ENCODE measurements at regions not wholly inside any gene's neighbourhood (a gene's known extent, or its start where the extent isn't known, plus 50 kb on each side); places are given as distances from the start of the nearest gene placed in this dataset.

DNA sequence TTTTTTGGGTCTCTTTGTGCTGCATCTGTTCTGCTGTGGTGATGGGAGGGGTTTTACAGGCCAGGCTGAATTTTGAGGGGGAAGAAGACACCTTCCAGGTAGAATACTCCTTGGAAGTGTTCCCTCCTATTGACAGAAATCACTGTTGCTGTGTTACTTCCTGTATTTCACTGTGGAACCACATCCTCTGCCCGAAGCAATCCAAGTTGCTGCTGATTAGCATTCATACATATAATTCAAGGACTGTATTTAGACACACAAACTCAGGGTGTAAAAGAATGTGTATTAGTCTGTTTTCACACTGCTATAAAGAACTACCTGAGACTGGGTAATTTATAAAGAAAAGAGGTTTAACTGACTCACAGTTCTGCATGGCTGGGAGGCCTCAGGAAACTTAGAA lies 50.6 kb upstream of the TMEM244 start:
- TF ChIP-seq EZH2 (IDR thresholded peaks at IDR 0.05; ENCODE audit: borderline replicate concordance, low read length), result no peak
- TF ChIP-seq, protein P1, sequence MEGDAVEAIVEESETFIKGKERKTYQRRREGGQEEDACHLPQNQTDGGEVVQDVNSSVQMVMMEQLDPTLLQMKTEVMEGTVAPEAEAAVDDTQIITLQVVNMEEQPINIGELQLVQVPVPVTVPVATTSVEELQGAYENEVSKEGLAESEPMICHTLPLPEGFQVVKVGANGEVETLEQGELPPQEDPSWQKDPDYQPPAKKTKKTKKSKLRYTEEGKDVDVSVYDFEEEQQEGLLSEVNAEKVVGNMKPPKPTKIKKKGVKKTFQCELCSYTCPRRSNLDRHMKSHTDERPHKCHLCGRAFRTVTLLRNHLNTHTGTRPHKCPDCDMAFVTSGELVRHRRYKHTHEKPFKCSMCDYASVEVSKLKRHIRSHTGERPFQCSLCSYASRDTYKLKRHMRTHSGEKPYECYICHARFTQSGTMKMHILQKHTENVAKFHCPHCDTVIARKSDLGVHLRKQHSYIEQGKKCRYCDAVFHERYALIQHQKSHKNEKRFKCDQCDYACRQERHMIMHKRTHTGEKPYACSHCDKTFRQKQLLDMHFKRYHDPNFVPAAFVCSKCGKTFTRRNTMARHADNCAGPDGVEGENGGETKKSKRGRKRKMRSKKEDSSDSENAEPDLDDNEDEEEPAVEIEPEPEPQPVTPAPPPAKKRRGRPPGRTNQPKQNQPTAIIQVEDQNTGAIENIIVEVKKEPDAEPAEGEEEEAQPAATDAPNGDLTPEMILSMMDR (IDR thresholded peaks at IDR 0.05; ENCODE audit: low read length), result no peak
- Histone ChIP-seq H3K27me3 (ENCODE audit: insufficient read depth, low read length) (no peaks in the 10 kb centered on the region), H2AFZ (ENCODE audit: low read length) (no peak overlapping the region), H3K4me2 (ENCODE audit: low read length) (no peak overlapping the region), H3K4me1 (ENCODE audit: insufficient read depth, low read length, severe bottlenecking) (no peaks in the 10 kb centered on the region), H3K9me3 (ENCODE audit: low read length) (no peaks in the 10 kb centered on the region), H3F3A (ENCODE audit: insufficient read depth, low read length) (no peaks in the 10 kb centered on the region), H3K9ac (ENCODE audit: low read length) (no peak overlapping the region), H3K9me2 (ENCODE audit: low read depth, low read length) (no peaks in the 10 kb centered on the region), H3K79me2 (ENCODE audit: insufficient read depth, low read length) (no peaks in the 10 kb centered on the region), H3K4me3 (ENCODE audit: low read depth, low read length, poor library complexity, severe bottlenecking) (no peak overlapping the region), H4K20me1 (ENCODE audit: insufficient read depth, low read length) (no peaks in the 10 kb centered on the region), H3K36me3 (ENCODE audit: insufficient read depth, low read length) (no peaks in the 10 kb centered on the region), H3K27ac (ENCODE audit: low read depth, low read length, poor library complexity, severe bottlenecking) (no peak overlapping the region)
